RWPE2 (cell line): ENCODE measurements at regions not wholly inside any gene's neighbourhood (a gene's known extent, or its start where the extent isn't known, plus 50 kb on each side); places are given as distances from the start of the nearest gene placed in this dataset.

Experiments used
- ATAC-seq: fragments of 200-7000 bp; cut with Tn5 transposase; 3 replicates; pipeline ENCODE4 v1.9.1; 2021; ENCODE audit warnings: low read depth
- DNase-seq: peaks from one replicate; pipeline ENCODE4 v3.0.0-alpha.2; 2020; ENCODE audit warnings: low spot score
- H3K27ac ChIP-seq: fragments of 450-650 bp; 2 replicates; pipeline ENCODE4 v1.5.1; 2017; ENCODE audit warnings: mild to moderate bottlenecking; ENCODE audit not compliant: poor library complexity, severe bottlenecking
- H3K27me3 ChIP-seq: fragments of 250-450 bp; sonication (Bioruptor Pico); 2 replicates; pipeline ENCODE4 v1.5.1; 2021; ENCODE audit warnings: mild to moderate bottlenecking, moderate library complexity; ENCODE audit not compliant: insufficient read depth, poor library complexity, severe bottlenecking
- H3K36me3 ChIP-seq: fragments of 250-450 bp; sonication (Bioruptor Pico); 2 replicates; pipeline ENCODE4 v1.5.1; 2020; ENCODE audit warnings: low read depth, mild to moderate bottlenecking, moderate library complexity
- H3K4me1 ChIP-seq: fragments of 250-450 bp; sonication (Bioruptor Pico); 2 replicates; pipeline ENCODE4 v1.5.1; 2021; ENCODE audit warnings: mild to moderate bottlenecking, moderate library complexity; ENCODE audit not compliant: insufficient read depth, poor library complexity, severe bottlenecking
- H3K4me3 ChIP-seq: fragments of 250-450 bp; sonication (Bioruptor Pico); 2 replicates; pipeline ENCODE4 v1.5.1; 2021; ENCODE audit warnings: mild to moderate bottlenecking, moderate library complexity; ENCODE audit not compliant: severe bottlenecking
- H3K9me3 ChIP-seq: fragments of 250-450 bp; sonication (Bioruptor Pico); 2 replicates; pipeline ENCODE4 v1.5.1; 2021; ENCODE audit warnings: mild to moderate bottlenecking, moderate library complexity; ENCODE audit not compliant: severe bottlenecking
- CTCF ChIP-seq: fragments of 450-650 bp; IDR thresholded peaks from one replicate; pipeline ENCODE4 v1.5.1; 2017; ENCODE audit warnings: mild to moderate bottlenecking, moderate library complexity; ENCODE audit not compliant: poor library complexity, severe bottlenecking

- H3K9me3 ChIP-seq, result no peaks in the 10 kb centered on the region
- H3K4me3 ChIP-seq, result no peak overlapping the region
- no peak for ATAC-seq
- no peaks in the 10 kb centered on the region for H3K27me3 ChIP-seq
- H3K36me3 ChIP-seq, result no peaks in the 10 kb centered on the region
- no peak for TF ChIP-seq CTCF
- DNase-seq, result no peak
- no peak overlapping the region for H3K27ac ChIP-seq
- H3K4me1 ChIP-seq, result peaks cover 25% of the 10 kb centered on the region
Observed at GRCh38 chr13:31042049-31042448, 109.6 kb downstream of the TEX26 start.

- Histone ChIP-seq H3K4me3 (no peak overlapping the region), H3K9me3 (no peaks in the 10 kb centered on the region), H3K27me3 (no peaks in the 10 kb centered on the region), H3K4me1 (no peaks in the 10 kb centered on the region), H3K27ac (no peak overlapping the region), H3K36me3 (no peaks in the 10 kb centered on the region)
- no peak for TF ChIP-seq CTCF
- DNase-seq, result no peak
- no peak for ATAC-seq
Observed at GRCh38 chr13:31038834-31039552, 106.5 kb downstream of the TEX26 start.

GRCh38 chr13:31037874-31038500, 105.5 kb downstream of the TEX26 start:
- Histone ChIP-seq H3K4me3 (no peak overlapping the region), H3K36me3 (no peaks in the 10 kb centered on the region), H3K27ac (no peak overlapping the region), H3K9me3 (no peaks in the 10 kb centered on the region), H3K4me1 (no peaks in the 10 kb centered on the region), H3K27me3 (no peaks in the 10 kb centered on the region)
- ATAC-seq, result no peak
- no peak for DNase-seq
- TF ChIP-seq CTCF, result no peak

GRCh38 chr13:31036731-31037695, 104.6 kb downstream of the TEX26 start:
- Histone ChIP-seq H3K4me3 (no peak overlapping the region), H3K27me3 (no peaks in the 10 kb centered on the region), H3K27ac (no peak overlapping the region), H3K9me3 (no peaks in the 10 kb centered on the region), H3K4me1 (no peaks in the 10 kb centered on the region), H3K36me3 (no peaks in the 10 kb centered on the region)
- ATAC-seq, result no peak
- DNase-seq, result no peak
- TF ChIP-seq CTCF, result no peak
